Vagina (tissue), 2 donors: ENCODE measurements at regions not wholly inside any gene's neighbourhood (a gene's known extent, or its start where the extent isn't known, plus 50 kb on each side); places are given as distances from the start of the nearest gene placed in this dataset.
A peak's percentile ranks its signal among the peaks of the same experiment; 100 is the strongest.

Source experiments
- DNase-seq, 2 donors: peaks; one replicate each; pipeline ENCODE4 v3.0.0-alpha.2; 2017; ENCODE audit errors: extremely low spot score in 2 of 2
- H3K27ac ChIP-seq: fragments of 200-600 bp; sonication (generic); one replicate; pipeline ENCODE4 v1.5.1; 2019
- H3K27me3 ChIP-seq: fragments of 200-600 bp; sonication (generic); one replicate; pipeline ENCODE4 v1.5.1; 2019
- H3K36me3 ChIP-seq, 2 donors: fragments of 200-600 bp; sonication (generic); one replicate each; pipeline ENCODE4 v1.5.1; 2017 to 2019
- H3K4me1 ChIP-seq: fragments of 200-600 bp; sonication (generic); one replicate; pipeline ENCODE4 v1.5.1; 2019
- H3K4me3 ChIP-seq, 2 donors: fragments of 200-600 bp; sonication (generic); 1 replicate in 1 of 2; 2 replicates in 1 of 2; pipeline ENCODE4 v1.5.1; 2016 to 2019
- H3K9me3 ChIP-seq: fragments of 200-600 bp; sonication (generic); one replicate; pipeline ENCODE4 v1.5.1; 2019
- POLR2A ChIP-seq, 2 donors: fragments of 450-650 bp; IDR thresholded peaks; one replicate each; pipeline ENCODE4 v1.6.1; 2017; ENCODE audit warnings: antibody characterized with exemption in 2 of 2, mild to moderate bottlenecking in 2 of 2, moderate library complexity in 2 of 2
- POLR2AphosphoS5 ChIP-seq, 2 donors: sonication (generic); formaldehyde crosslinking; IDR thresholded peaks; one replicate each; pipeline ENCODE4 v1.9.0; 2017; ENCODE audit warnings: antibody characterized with exemption in 2 of 2, mild to moderate bottlenecking in 2 of 2, low read depth in 1 of 2; ENCODE audit not compliant: insufficient read depth in 1 of 2
- intact Hi-C: fragments of 100-400 bp; cut with DNase I; formaldehyde crosslinking; loops from one replicate; pipeline ENCODE4 v1.15.1; 2023
- TF ChIP-seq, protein P1 (sequence below), 3 experiments: fragments of 450-650 bp in 2 of 3; fragments of 200-600 bp in 1 of 3; sonication (generic) in 1 of 3; IDR thresholded peaks; one replicate each; pipeline ENCODE4 v1.5.1; 2017 to 2019; ENCODE audit warnings: antibody characterized with exemption in 3 of 3, mild to moderate bottlenecking in 2 of 3, moderate library complexity in 2 of 3

DNA sequence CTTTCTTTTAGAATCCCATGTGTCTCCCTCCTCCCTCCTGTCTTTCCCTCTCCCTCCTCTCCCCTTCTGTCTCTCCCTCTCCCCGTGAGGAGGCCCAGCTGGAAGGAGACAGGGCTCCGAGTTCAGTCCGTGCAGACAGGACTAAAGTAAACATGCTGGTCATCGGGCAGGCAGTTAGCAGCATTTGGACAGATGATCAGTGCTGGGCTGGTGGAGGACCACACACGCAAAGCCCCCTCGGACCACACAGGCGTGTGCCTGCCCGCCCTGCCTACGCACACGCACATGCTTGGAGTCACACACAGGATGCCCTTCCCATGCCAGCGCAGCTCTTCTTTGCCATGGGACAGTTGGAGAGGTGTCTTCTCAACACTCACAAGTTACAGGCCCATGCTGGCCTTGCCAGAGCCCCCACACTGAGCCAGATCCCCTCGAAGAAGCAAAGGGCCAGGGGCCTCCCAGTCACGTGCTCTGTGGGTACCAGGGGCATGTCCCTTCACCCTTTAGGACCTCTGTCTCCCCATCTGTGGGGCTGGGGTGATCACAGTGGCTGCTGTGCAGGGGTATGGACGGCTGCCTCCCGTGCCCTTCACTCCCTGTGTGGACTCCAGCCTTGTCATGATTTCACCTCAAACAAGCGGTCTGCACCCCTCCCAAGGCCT is 215.7 kb upstream of the FOXF1 start:
- no peaks in the 10 kb centered on the region for H3K27me3 ChIP-seq
- H3K36me3 ChIP-seq: no peaks in the 10 kb centered on the region
- TF ChIP-seq POLR2A (IDR thresholded peaks at IDR 0.05) (no peak), POLR2AphosphoS5 (IDR thresholded peaks at IDR 0.05; ENCODE audit: insufficient read depth in 1 of 2, low read depth in 1 of 2) (peak in 1 of 2 donors; percentile 39)
- DNase-seq: no peak
- H3K27ac ChIP-seq: no peak overlapping the region
- H3K9me3 ChIP-seq: no peaks in the 10 kb centered on the region
- H3K4me1 ChIP-seq: peaks cover 36% of the 10 kb centered on the region
- no peak overlapping the region for H3K4me3 ChIP-seq
- intact Hi-C loops: no loop called here

DNA sequence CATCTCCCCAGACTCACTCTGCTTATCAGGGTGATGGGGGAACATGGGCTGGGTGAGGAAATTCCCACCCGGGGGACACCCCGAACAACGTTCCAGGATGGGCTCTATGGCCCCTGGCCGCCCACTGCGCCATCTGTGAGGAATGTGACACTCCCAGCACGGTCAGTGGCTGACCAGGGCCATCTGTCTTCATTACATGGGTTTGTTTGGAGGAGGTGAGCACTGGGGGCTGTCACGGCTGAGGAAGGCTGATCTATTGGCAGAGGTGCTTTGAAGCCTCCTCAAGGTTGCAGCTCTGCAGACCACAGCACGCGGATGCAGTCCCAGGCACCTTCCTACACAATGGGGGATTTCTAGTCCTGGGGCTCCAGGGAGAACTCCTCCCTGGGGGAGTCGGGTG is 214.1 kb upstream of the FOXF1 start:
- no peaks in the 10 kb centered on the region for H3K9me3 ChIP-seq
- intact Hi-C loops: no loop called here
- no peak overlapping the region for H3K4me3 ChIP-seq
- peaks cover 36% of the 10 kb centered on the region for H3K4me1 ChIP-seq
- TF ChIP-seq POLR2AphosphoS5 (IDR thresholded peaks at IDR 0.05; ENCODE audit: insufficient read depth in 1 of 2, low read depth in 1 of 2) (no peak), POLR2A (IDR thresholded peaks at IDR 0.05) (no peak)
- TF ChIP-seq, protein P1, sequence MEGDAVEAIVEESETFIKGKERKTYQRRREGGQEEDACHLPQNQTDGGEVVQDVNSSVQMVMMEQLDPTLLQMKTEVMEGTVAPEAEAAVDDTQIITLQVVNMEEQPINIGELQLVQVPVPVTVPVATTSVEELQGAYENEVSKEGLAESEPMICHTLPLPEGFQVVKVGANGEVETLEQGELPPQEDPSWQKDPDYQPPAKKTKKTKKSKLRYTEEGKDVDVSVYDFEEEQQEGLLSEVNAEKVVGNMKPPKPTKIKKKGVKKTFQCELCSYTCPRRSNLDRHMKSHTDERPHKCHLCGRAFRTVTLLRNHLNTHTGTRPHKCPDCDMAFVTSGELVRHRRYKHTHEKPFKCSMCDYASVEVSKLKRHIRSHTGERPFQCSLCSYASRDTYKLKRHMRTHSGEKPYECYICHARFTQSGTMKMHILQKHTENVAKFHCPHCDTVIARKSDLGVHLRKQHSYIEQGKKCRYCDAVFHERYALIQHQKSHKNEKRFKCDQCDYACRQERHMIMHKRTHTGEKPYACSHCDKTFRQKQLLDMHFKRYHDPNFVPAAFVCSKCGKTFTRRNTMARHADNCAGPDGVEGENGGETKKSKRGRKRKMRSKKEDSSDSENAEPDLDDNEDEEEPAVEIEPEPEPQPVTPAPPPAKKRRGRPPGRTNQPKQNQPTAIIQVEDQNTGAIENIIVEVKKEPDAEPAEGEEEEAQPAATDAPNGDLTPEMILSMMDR (IDR thresholded peaks at IDR 0.05): no peak
- no peaks in the 10 kb centered on the region for H3K36me3 ChIP-seq
- DNase-seq: no peak
- H3K27ac ChIP-seq: no peak overlapping the region
- H3K27me3 ChIP-seq: no peaks in the 10 kb centered on the region

DNA sequence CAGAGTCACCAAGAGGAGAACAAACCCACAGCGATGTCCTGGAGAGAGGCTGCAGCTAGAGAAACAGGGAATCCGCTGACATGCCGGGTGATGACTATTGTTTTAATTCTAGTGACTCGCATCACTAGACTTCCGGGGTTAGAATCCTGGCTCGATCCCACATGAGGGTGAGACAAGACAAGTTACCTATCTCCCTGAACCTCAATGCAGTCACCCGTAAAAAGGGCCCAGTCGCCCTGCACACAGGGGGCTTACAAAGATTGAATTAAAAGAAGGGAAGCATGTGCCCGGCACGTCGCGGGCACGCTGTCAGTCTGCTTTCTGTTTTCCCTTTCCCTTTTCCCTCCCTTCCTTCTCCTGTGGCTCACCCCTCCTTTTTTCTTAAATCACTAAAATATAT is 212.9 kb upstream of the FOXF1 start:
- Histone ChIP-seq H3K36me3 (no peaks in the 10 kb centered on the region), H3K9me3 (no peaks in the 10 kb centered on the region), H3K27ac (peak overlapping the region; percentile 69), H3K4me1 (peaks cover 40% of the 10 kb centered on the region), H3K4me3 (no peak overlapping the region), H3K27me3 (no peaks in the 10 kb centered on the region)
- no peak for DNase-seq
- intact Hi-C loops: no loop called here
- TF ChIP-seq POLR2A (IDR thresholded peaks at IDR 0.05): no peak
- TF ChIP-seq, protein P1 (IDR thresholded peaks at IDR 0.05): no peak
- TF ChIP-seq POLR2AphosphoS5 (IDR thresholded peaks at IDR 0.05; ENCODE audit: insufficient read depth in 1 of 2, low read depth in 1 of 2): no peak

DNA sequence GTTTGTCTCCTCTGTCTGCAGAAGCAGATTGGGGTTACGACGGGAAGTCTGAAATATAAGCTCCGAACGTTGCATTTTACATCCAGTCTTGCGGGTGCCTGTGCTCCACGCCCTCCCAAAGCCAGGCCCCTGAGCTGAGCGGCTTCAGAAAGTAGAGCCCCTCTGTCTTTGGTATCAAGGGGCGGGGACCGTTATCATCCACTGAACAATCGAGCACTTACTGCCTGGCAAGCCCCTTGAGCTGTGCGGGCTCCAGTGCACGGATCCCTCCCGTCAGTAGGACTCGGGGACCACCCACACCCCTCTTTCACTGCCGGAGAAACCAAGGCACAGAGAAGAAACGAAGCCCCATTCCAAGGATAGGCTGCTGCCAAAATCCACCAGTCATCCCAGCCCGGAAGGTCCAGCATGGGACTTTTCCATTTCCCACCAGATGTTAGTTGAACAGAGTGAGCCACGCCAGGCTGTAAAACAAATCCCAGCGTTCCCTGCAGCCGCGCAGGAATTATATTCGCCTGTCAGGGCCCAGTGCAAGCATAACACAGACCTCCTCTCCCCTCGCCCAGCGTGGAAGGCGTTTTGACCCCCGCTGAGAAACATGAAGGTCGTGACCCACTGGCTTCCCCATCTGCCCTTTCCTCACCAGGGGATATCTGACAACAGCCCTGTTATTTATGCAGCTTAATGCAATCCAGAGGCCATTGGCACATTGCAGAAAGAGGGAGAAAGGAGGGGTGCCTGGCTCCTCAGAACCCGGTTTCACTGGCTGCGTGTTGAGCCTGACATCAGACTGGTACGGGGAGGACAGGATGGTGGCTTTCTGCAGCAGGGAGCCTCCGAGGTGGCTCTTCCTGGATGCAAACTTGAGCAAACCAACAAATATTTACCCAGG is 212.2 kb upstream of the FOXF1 start:
- no peak for DNase-seq
- H3K36me3 ChIP-seq: no peaks in the 10 kb centered on the region
- peak overlapping the region in 1 of 2 donors; percentile 7 for H3K4me3 ChIP-seq
- no peaks in the 10 kb centered on the region for H3K27me3 ChIP-seq
- intact Hi-C loops: no loop called here
- peak in 1 of 2 donors; percentile 63 for TF ChIP-seq POLR2AphosphoS5 (IDR thresholded peaks at IDR 0.05; ENCODE audit: insufficient read depth in 1 of 2, low read depth in 1 of 2)
- TF ChIP-seq, protein P1 (IDR thresholded peaks at IDR 0.05): no peak
- no peaks in the 10 kb centered on the region for H3K9me3 ChIP-seq
- H3K27ac ChIP-seq: peak overlapping the region; percentile 69
- peaks cover 47% of the 10 kb centered on the region for H3K4me1 ChIP-seq

DNA sequence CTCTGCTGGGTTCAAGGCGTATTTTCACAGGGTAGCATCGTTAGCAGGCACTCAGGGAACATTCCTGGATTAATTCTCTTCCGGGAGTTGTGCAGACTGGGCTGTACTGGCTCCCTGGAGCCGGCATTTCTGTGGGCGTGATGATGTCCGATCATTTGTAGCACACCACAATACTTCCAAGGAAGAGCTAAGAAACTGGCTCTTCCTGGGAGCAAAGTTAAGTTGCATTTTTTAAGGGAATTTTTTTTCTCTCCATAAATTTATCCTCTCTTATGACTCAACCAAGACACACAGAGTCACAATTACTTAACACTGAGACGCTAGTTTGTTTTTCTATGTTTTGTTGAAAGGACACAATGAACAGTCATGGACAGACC is 211.6 kb upstream of the FOXF1 start:
- intact Hi-C loops: no loop called here
- H3K27ac ChIP-seq: peak overlapping the region; percentile 69

More for the DNA sequence above, 211.6 kb upstream of the FOXF1 start:
- Histone ChIP-seq H3K4me3 (no peak overlapping the region), H3K9me3 (no peaks in the 10 kb centered on the region), H3K36me3 (no peaks in the 10 kb centered on the region), H3K4me1 (peaks cover 52% of the 10 kb centered on the region), H3K27me3 (no peaks in the 10 kb centered on the region)
- TF ChIP-seq POLR2AphosphoS5 (IDR thresholded peaks at IDR 0.05; ENCODE audit: insufficient read depth in 1 of 2, low read depth in 1 of 2) (no peak), POLR2A (IDR thresholded peaks at IDR 0.05) (no peak)
- TF ChIP-seq, protein P1 (IDR thresholded peaks at IDR 0.05): no peak
- DNase-seq: no peak
